ENCODE measurements at regions not wholly inside any gene's neighbourhood (a gene's known extent, or its start where the extent isn't known, plus 50 kb on each side); places are given as distances from the start of the nearest gene placed in this dataset.

DNA sequence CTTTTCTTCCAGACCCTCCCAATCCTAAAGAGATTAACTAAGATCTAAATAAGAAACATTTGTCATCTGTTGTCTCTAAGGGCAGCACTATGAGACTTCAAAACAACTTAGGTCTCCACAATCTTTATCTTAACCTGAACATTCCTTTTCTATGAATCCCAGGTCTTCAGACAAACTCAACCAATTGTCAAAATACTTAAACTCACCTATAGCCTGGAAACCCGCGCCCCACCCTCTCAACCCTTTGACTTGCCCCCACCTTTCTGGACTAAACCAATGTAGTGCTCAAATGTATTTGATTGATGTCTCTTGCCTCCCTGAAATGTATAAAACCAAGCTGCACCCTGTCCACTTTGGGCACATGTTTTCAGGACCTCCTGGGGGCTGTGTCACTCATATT, 76.5 kb upstream of the DMRT1 start:
- TF ChIP-seq ZNF292 (CRISPR knock-in tag; IDR thresholded peaks at IDR 0.05; ENCODE audit: borderline replicate concordance, low read depth) (no peak), POLR2AphosphoS5 (IDR thresholded peaks at IDR 0.05; ENCODE audit: low read depth, low read length) (no peak), CEBPB (IDR thresholded peaks at IDR 0.05; ENCODE audit: borderline replicate concordance, low read depth, low read length) (no peak)

All from HepG2 (cell line).